ENCODE measurements at regions not wholly inside any gene's neighbourhood (a gene's known extent, or its start where the extent isn't known, plus 50 kb on each side); places are given as distances from the start of the nearest gene placed in this dataset.

DNA sequence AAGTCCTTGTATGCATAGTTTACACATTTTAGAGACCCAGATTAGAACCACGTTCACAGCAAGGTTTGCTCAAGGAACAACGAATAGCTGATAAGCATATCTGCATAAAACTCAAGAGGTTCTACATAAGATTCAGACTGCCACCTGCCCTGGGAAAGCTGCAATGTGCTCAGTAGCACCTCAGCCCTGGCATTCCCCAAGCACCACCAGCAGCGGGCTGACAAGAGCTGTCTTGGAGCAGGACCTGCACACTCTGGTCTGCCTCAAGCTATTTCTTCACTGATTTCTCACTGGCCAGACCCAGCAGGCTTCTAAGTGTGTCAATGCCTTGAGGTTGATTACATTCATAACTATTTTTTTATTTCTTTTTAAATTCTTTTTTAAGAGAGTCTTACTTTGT is 65.8 kb upstream of the UQCRFS1 start:
- no peak for DNase-seq
- WGBS (ENCODE audit: insufficient coverage), result 91% methylated on average over 3 of the region's 3 CpGs
- peaks cover 0 to 6% (median 4%) of the 10 kb centered on the region in 5 experiments for H3K27me3 ChIP-seq (replicated peaks in 2 of 5; ENCODE audit: control insufficient read depth in 4 of 5, insufficient read depth in 5 of 5, low read length in 4 of 5)
- no peaks in the 10 kb centered on the region for H3K4me1 ChIP-seq (ENCODE audit: control extremely low read depth in 1 of 4, control insufficient read depth in 4 of 4, insufficient read depth in 4 of 4, low read length in 3 of 4)
- no peaks in the 10 kb centered on the region for H3K36me3 ChIP-seq (ENCODE audit: control insufficient read depth in 4 of 4, insufficient read depth in 4 of 4, low read length in 3 of 4)
- POLR2A ChIA-PET, result no interaction called here
- H3K9me3 ChIP-seq (ENCODE audit: control extremely low read depth in 1 of 5, control insufficient read depth in 4 of 5, insufficient read depth in 2 of 5, low read depth in 1 of 5, low read length in 4 of 5), result no peaks in the 10 kb centered on the region
- no peak overlapping the region for H3K4me3 ChIP-seq (ENCODE audit: control insufficient read depth in 1 of 7, extremely low read depth in 1 of 7, insufficient read depth in 4 of 7, low read depth in 2 of 7, low read length in 6 of 7)
- CTCF ChIA-PET, result no interaction called here
- H3K27ac ChIP-seq (ENCODE audit: insufficient read depth in 1 of 2, low read depth in 1 of 2, low read length in 2 of 2, poor library complexity in 1 of 2, severe bottlenecking in 2 of 2), result no peak overlapping the region

- Histone ChIP-seq H3K27ac (ENCODE audit: insufficient read depth in 1 of 2, low read depth in 1 of 2, low read length in 2 of 2, poor library complexity in 1 of 2, severe bottlenecking in 2 of 2) (no peak overlapping the region), H3K4me1 (ENCODE audit: control extremely low read depth in 1 of 4, control insufficient read depth in 4 of 4, insufficient read depth in 4 of 4, low read length in 3 of 4) (no peaks in the 10 kb centered on the region), H3K27me3 (replicated peaks in 2 of 5; ENCODE audit: control insufficient read depth in 4 of 5, insufficient read depth in 5 of 5, low read length in 4 of 5) (peaks cover 0 to 8% (median 3%) of the 10 kb centered on the region in 5 experiments), H3K9me3 (ENCODE audit: control extremely low read depth in 1 of 5, control insufficient read depth in 4 of 5, insufficient read depth in 2 of 5, low read depth in 1 of 5, low read length in 4 of 5) (no peaks in the 10 kb centered on the region), H3K4me3 (ENCODE audit: control insufficient read depth in 1 of 7, extremely low read depth in 1 of 7, insufficient read depth in 4 of 7, low read depth in 2 of 7, low read length in 6 of 7) (no peak overlapping the region), H3K36me3 (ENCODE audit: control insufficient read depth in 4 of 4, insufficient read depth in 4 of 4, low read length in 3 of 4) (no peaks in the 10 kb centered on the region)
- no peak for DNase-seq
- ChIA-PET POLR2A (no interaction called here), CTCF (interaction anchor here (1.1 kb wide), 1 partner anchor 20 kb away, joined by 3 read pairs; no protein-coding TSS in a partner anchor)
- WGBS (ENCODE audit: insufficient coverage), result 93% methylated on average over 3 of the region's 3 CpGs
These were observed 70.4 kb upstream of the UQCRFS1 start for GRCh38 chr19:29283366-29283765.

- H3K36me3 ChIP-seq (ENCODE audit: control insufficient read depth in 4 of 4, insufficient read depth in 4 of 4, low read length in 3 of 4), result no peaks in the 10 kb centered on the region
- ChIA-PET CTCF (no interaction called here), POLR2A (no interaction called here)
- no peaks in the 10 kb centered on the region for H3K9me3 ChIP-seq (ENCODE audit: control extremely low read depth in 1 of 5, control insufficient read depth in 4 of 5, insufficient read depth in 2 of 5, low read depth in 1 of 5, low read length in 4 of 5)
- no peak overlapping the region for H3K27ac ChIP-seq (ENCODE audit: insufficient read depth in 1 of 2, low read depth in 1 of 2, low read length in 2 of 2, poor library complexity in 1 of 2, severe bottlenecking in 2 of 2)
- H3K27me3 ChIP-seq (replicated peaks in 2 of 5; ENCODE audit: control insufficient read depth in 4 of 5, insufficient read depth in 5 of 5, low read length in 4 of 5), result peaks cover 0 to 7% (median 3%) of the 10 kb centered on the region in 5 experiments
- H3K4me3 ChIP-seq (ENCODE audit: control insufficient read depth in 1 of 7, extremely low read depth in 1 of 7, insufficient read depth in 4 of 7, low read depth in 2 of 7, low read length in 6 of 7), result no peak overlapping the region
- no peak for DNase-seq
- WGBS (ENCODE audit: insufficient coverage), result 100% methylated on average over 1 of the region's 6 CpGs
- no peaks in the 10 kb centered on the region for H3K4me1 ChIP-seq (ENCODE audit: control extremely low read depth in 1 of 4, control insufficient read depth in 4 of 4, insufficient read depth in 4 of 4, low read length in 3 of 4)
These were observed 72.3 kb upstream of the UQCRFS1 start for GRCh38 chr19:29285187-29285687.

- H3K27me3 ChIP-seq (replicated peaks in 2 of 5; ENCODE audit: control insufficient read depth in 4 of 5, insufficient read depth in 5 of 5, low read length in 4 of 5), result peaks cover 0 to 10% (median 5%) of the 10 kb centered on the region in 5 experiments
- no peaks in the 10 kb centered on the region for H3K36me3 ChIP-seq (ENCODE audit: control insufficient read depth in 4 of 4, insufficient read depth in 4 of 4, low read length in 3 of 4)
- CTCF ChIA-PET, result no interaction called here
- H3K27ac ChIP-seq (ENCODE audit: insufficient read depth in 1 of 2, low read depth in 1 of 2, low read length in 2 of 2, poor library complexity in 1 of 2, severe bottlenecking in 2 of 2), result no peak overlapping the region
- POLR2A ChIA-PET, result no interaction called here
- no peaks in the 10 kb centered on the region for H3K9me3 ChIP-seq (ENCODE audit: control extremely low read depth in 1 of 5, control insufficient read depth in 4 of 5, insufficient read depth in 2 of 5, low read depth in 1 of 5, low read length in 4 of 5)
- no peak for DNase-seq
- H3K4me1 ChIP-seq (ENCODE audit: control extremely low read depth in 1 of 4, control insufficient read depth in 4 of 4, insufficient read depth in 4 of 4, low read length in 3 of 4), result no peaks in the 10 kb centered on the region
- WGBS (ENCODE audit: insufficient coverage), result 28% methylated on average over 5 of the region's 6 CpGs
- no peak overlapping the region for H3K4me3 ChIP-seq (ENCODE audit: control insufficient read depth in 1 of 7, extremely low read depth in 1 of 7, insufficient read depth in 4 of 7, low read depth in 2 of 7, low read length in 6 of 7)
These were observed 72.9 kb upstream of the UQCRFS1 start for GRCh38 chr19:29285878-29286277.

GRCh38 chr19:29287061-29287460 is 74.1 kb upstream of the UQCRFS1 start:
- H3K4me1 ChIP-seq (ENCODE audit: control extremely low read depth in 1 of 4, control insufficient read depth in 4 of 4, insufficient read depth in 4 of 4, low read length in 3 of 4), result no peaks in the 10 kb centered on the region

GRCh38 chr19:29288256-29288655 is 75.3 kb upstream of the UQCRFS1 start:
- 97% methylated on average over 4 of the region's 4 CpGs for WGBS (ENCODE audit: insufficient coverage)
- CTCF ChIA-PET, result no interaction called here

More at GRCh38 chr19:29287061-29287460, 74.1 kb upstream of the UQCRFS1 start:
- 89% methylated on average over 4 of the region's 4 CpGs for WGBS (ENCODE audit: insufficient coverage)
- Histone ChIP-seq H3K36me3 (ENCODE audit: control insufficient read depth in 4 of 4, insufficient read depth in 4 of 4, low read length in 3 of 4) (no peaks in the 10 kb centered on the region), H3K4me3 (ENCODE audit: control insufficient read depth in 1 of 7, extremely low read depth in 1 of 7, insufficient read depth in 4 of 7, low read depth in 2 of 7, low read length in 6 of 7) (no peak overlapping the region), H3K27me3 (replicated peaks in 2 of 5; ENCODE audit: control insufficient read depth in 4 of 5, insufficient read depth in 5 of 5, low read length in 4 of 5) (peaks cover 0 to 10% (median 5%) of the 10 kb centered on the region in 5 experiments), H3K9me3 (ENCODE audit: control extremely low read depth in 1 of 5, control insufficient read depth in 4 of 5, insufficient read depth in 2 of 5, low read depth in 1 of 5, low read length in 4 of 5) (no peaks in the 10 kb centered on the region), H3K27ac (ENCODE audit: insufficient read depth in 1 of 2, low read depth in 1 of 2, low read length in 2 of 2, poor library complexity in 1 of 2, severe bottlenecking in 2 of 2) (no peak overlapping the region)
- ChIA-PET POLR2A (no interaction called here), CTCF (no interaction called here)
- no peak for DNase-seq

DNA sequence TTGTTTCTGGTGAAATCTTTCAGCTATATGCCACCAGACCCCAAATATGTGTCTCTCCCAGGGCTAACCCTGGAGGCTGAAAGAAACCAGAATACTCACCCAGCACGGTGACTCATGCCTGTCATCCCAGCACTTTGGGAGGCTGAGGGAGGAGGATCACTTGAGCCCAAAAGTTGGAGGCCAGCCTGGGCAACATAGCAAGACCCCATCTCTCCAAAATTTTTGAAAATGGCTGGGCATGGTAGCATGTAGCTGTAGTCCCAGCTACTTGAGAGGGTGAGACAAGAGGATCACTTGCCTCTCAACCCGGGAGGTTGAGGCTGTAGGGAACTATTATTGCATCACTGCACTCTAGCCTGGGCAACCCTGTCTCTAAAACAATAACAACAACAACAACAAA is 76.1 kb upstream of the UQCRFS1 start:
- no peaks in the 10 kb centered on the region for H3K36me3 ChIP-seq (ENCODE audit: control insufficient read depth in 4 of 4, insufficient read depth in 4 of 4, low read length in 3 of 4)
- POLR2A ChIA-PET, result no interaction called here
- no peak overlapping the region for H3K27ac ChIP-seq (ENCODE audit: insufficient read depth in 1 of 2, low read depth in 1 of 2, low read length in 2 of 2, poor library complexity in 1 of 2, severe bottlenecking in 2 of 2)
- WGBS (ENCODE audit: insufficient coverage), result 100% methylated on average over 1 of the region's 2 CpGs
- CTCF ChIA-PET, result no interaction called here
- H3K4me3 ChIP-seq (ENCODE audit: control insufficient read depth in 1 of 7, extremely low read depth in 1 of 7, insufficient read depth in 4 of 7, low read depth in 2 of 7, low read length in 6 of 7), result no peak overlapping the region
- H3K4me1 ChIP-seq (ENCODE audit: control extremely low read depth in 1 of 4, control insufficient read depth in 4 of 4, insufficient read depth in 4 of 4, low read length in 3 of 4), result no peaks in the 10 kb centered on the region
- no peaks in the 10 kb centered on the region for H3K9me3 ChIP-seq (ENCODE audit: control extremely low read depth in 1 of 5, control insufficient read depth in 4 of 5, insufficient read depth in 2 of 5, low read depth in 1 of 5, low read length in 4 of 5)
- peaks cover 0 to 5% (median 2%) of the 10 kb centered on the region in 5 experiments for H3K27me3 ChIP-seq (replicated peaks in 2 of 5; ENCODE audit: control insufficient read depth in 4 of 5, insufficient read depth in 5 of 5, low read length in 4 of 5)
- no peak for DNase-seq

More at GRCh38 chr19:29288256-29288655, 75.3 kb upstream of the UQCRFS1 start:
- Histone ChIP-seq H3K27ac (ENCODE audit: insufficient read depth in 1 of 2, low read depth in 1 of 2, low read length in 2 of 2, poor library complexity in 1 of 2, severe bottlenecking in 2 of 2) (no peak overlapping the region), H3K9me3 (ENCODE audit: control extremely low read depth in 1 of 5, control insufficient read depth in 4 of 5, insufficient read depth in 2 of 5, low read depth in 1 of 5, low read length in 4 of 5) (no peaks in the 10 kb centered on the region), H3K4me3 (ENCODE audit: control insufficient read depth in 1 of 7, extremely low read depth in 1 of 7, insufficient read depth in 4 of 7, low read depth in 2 of 7, low read length in 6 of 7) (no peak overlapping the region), H3K27me3 (replicated peaks in 2 of 5; ENCODE audit: control insufficient read depth in 4 of 5, insufficient read depth in 5 of 5, low read length in 4 of 5) (peaks cover 0 to 11% (median 5%) of the 10 kb centered on the region in 5 experiments), H3K36me3 (ENCODE audit: control insufficient read depth in 4 of 4, insufficient read depth in 4 of 4, low read length in 3 of 4) (no peaks in the 10 kb centered on the region), H3K4me1 (ENCODE audit: control extremely low read depth in 1 of 4, control insufficient read depth in 4 of 4, insufficient read depth in 4 of 4, low read length in 3 of 4) (no peaks in the 10 kb centered on the region)
- POLR2A ChIA-PET, result no interaction called here
- DNase-seq, result no peak

Data from common myeloid progenitor, CD34-positive (primary cell).